Transverse colon (tissue), 3 donors: ENCODE measurements at regions not wholly inside any gene's neighbourhood (a gene's known extent, or its start where the extent isn't known, plus 50 kb on each side); places are given as distances from the start of the nearest gene placed in this dataset.

Source experiments
- CTCF ChIP-seq, 5 experiments: fragments of 200-600 bp in 3 of 5; fragments of 450-650 bp in 2 of 5; sonication (generic) in 3 of 5; IDR thresholded peaks; 1 replicate in 2 of 5; 2 replicates in 3 of 5; pipeline ENCODE4 v1.5.1; 2016 to 2017; ENCODE audit warnings: antibody characterized with exemption in 5 of 5, inconsistent platforms in 3 of 5, mild to moderate bottlenecking in 2 of 5, moderate library complexity in 1 of 5
- EP300 ChIP-seq: sonication (generic); formaldehyde crosslinking; IDR thresholded peaks from one replicate; pipeline ENCODE4 v1.6.1; 2017; ENCODE audit warnings: antibody characterized with exemption, low read depth
- POLR2A ChIP-seq: fragments of 450-650 bp; IDR thresholded peaks from one replicate; pipeline ENCODE4 v1.6.1; 2016; ENCODE audit warnings: antibody characterized with exemption, mild to moderate bottlenecking, moderate library complexity

- no peak for TF ChIP-seq EP300
- TF ChIP-seq CTCF (IDR thresholded peaks at IDR 0.05), result no peak
- no peak for TF ChIP-seq POLR2A
Observed at GRCh38 chr4:61011051-61011450, 189.1 kb upstream of the ADGRL3 start.
